Right ventricle myocardium superior (tissue), 1 donor: ENCODE measurements at regions not wholly inside any gene's neighbourhood (a gene's known extent, or its start where the extent isn't known, plus 50 kb on each side); places are given as distances from the start of the nearest gene placed in this dataset.

Experiments
- ATAC-seq: fragments of 200-7000 bp; cut with Tn5 transposase; one replicate; pipeline ENCODE4 v1.9.1; 2020; ENCODE audit warnings: mild to moderate bottlenecking; ENCODE audit not compliant: poor library complexity
- DNase-seq: peaks from one replicate; pipeline ENCODE4 v3.0.0-alpha.2; 2020
- intact Hi-C: fragments of 100-400 bp; cut with DNase I; formaldehyde crosslinking; loops from one replicate; pipeline ENCODE4 v1.11.2; 2022
- donor health status: DM: no; HTN: yes; CAD: no; lungs with severe emphysema.

DNA sequence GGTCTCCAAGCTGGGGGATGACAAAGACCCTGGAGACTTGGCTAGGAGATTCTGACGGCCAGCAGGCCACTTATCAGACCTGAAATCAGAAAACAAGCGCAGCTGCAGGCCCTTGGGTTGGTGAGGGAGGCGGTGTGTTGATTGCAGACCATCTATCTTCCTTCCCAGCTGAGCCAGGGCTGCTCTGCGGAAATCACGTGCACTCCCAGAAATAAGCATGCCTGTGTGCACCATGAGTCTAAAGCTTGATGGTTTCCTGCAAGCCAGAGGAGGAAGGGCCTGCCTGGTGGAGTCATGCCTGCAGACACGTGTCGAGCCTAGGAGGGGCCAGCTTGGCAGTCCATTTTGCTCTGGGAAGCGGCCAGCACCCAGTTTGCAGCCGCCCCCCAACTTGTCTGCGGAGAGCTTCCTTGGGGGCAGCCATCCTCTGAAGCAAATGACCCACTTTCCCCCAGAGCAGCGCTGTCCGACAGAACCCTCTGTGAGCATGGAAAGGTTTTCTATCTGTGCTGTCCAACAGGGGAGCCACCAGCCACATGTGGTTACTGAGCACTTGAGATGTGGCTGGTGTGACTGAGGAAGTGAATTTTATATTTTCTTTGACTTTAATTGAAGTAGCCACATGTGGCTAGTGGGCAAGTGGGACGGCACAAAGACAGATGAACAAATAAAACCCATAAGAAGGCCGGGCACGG lies 175.7 kb upstream of the BCOR start:
- intact Hi-C loops, result no loop called here
- peak; percentile 55 for DNase-seq
- ATAC-seq, result peak; percentile 55

DNA sequence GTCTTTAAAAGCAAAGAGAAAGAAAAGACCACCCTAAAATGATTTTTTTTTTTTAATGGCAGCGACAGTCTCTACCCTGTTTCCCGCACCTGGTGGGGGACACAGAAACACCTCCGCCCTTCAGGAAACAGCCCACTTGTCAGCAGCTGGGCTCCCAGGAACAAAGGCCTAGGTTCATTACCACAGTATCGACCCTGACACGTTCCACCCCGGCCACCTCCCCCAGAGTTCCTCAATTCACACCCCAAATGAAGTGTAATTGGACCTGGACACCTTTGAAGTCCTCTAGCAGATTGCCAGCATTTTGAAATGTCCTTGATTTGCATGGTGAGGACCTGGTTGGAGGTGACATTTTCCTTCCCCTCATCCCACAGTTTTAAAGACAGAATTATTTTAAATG lies 175.0 kb upstream of the BCOR start:
- intact Hi-C loops, result no loop called here

DNA sequence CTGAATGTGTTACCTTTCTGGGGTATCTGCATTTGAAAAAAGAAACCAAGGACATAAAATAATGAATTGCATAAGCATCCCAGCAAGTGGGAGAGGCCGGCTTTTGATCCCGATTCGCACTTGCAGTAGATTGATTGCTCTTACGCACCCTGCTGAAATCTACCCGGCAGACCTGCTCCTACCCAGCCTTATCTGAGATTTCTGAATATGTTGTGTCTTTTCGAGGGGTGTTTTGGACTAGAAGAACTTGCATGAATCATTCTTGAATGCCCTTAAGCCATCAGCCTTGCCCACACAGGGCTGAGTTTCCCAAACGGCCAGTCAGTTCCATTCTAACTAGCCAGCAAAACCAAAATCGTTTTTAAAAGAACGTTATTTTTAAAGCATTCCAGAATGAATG lies 174.4 kb upstream of the BCOR start:
- DNase-seq (no peak), ATAC-seq (no peak)
- intact Hi-C loops, result no loop called here

More for the DNA sequence above, 175.0 kb upstream of the BCOR start:
- DNase-seq (no peak), ATAC-seq (no peak)

DNA sequence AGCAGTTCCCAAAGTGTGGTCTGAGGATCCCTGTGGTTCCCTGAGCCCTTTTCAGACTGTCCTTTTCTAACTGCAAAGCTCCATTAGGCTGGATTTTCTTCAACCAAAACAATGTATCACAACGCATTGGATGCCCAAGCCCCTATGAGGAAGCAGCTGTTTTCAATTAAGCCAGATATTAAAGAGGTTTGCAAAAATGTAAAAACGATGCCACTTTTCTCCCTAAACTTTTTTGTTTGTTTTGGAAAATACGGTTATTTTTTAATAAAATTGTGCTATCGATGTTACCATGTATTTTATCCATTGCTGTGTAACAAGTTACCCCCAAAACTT lies 170.4 kb upstream of the BCOR start:
- intact Hi-C loops, result loop anchor here (10.0 kb wide), 3 partner anchors 197 to 533 kb away; no protein-coding TSS in a partner anchor
- DNase-seq (no peak), ATAC-seq (no peak)

DNA sequence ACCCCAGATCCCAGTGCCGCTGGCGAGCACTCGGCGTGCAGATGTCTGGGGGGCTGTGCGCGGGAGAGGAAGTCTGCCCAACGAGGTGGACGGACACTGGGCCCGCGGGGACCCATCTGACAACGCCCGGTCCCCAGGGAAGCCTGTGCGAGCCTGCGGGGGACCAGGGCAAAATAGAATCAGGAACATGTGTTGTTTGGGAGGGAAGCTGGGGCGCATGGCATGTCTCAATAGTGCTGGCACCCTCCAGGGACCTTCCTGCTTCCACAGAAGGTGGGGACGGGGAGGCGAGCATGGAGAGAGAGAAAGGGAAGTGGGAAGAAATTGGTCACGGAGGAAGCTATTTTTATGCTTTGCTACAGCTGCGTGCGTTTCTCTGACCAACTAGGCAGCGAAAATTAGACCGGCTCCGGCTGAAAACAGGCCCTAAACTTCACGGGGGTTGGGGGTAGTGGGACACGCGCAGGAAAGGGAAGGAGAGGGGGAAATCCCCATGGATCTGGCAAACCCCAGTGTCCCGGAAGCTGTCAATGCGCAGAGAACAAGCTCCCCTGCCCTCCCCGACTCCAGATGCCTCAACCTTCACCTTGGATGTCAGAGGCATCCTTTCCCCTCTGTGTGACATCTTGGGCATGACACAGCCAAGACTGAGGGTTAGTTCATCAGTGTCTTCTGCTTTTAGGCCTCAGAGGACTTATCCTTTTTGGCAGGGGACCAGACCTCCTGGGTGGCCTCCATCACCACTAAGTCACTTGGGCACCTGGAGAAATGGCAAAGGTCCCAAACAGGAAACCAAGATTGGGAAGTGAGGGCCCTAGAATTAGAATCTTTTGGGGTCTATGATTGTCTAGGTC lies 169.8 kb upstream of the BCOR start:
- no peak for DNase-seq
- intact Hi-C loops, result loop anchor here (10.0 kb wide), 3 partner anchors 197 to 533 kb away; no protein-coding TSS in a partner anchor
- ATAC-seq, result peak; percentile 56

DNA sequence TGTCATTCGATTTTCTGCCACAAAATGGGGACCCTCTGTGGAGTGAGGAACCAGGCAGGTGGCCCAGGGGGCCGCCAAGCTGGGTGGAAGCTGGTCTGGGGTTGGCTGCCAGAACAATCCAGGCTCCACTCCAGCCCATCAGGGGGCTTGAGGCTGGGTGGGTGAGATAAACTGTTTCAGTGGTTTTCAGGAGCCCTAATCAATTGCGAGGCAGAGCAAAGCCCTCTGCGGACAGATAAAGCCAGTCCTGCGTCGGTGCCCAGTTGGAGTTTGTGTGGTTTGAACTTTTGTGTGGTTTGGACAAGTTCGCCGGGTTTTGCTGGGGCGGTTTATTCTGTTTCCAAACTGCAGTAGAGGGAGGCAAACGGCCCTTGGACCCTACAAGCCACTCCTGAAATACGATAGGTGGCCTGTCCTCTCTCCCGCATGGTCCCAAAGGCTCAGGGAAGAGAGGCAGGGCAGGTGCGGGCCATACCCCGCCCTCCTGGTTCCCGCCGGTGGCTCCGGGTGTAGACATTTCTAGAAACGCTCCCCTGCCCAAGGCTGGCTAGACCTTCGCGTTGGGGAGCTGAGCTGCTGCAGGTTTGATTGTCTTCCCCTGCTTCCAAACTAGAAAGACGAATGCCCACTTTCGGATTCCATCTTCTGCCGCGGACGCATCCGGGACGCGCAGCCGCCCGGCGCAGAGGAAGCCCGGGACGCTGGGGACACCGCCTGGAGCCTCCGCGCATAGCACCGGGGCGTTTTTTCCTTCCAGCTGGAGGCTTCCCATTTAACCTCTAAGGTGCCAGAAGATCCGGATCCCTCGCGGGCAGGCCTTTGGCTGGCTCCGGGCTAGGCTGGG lies 169.0 kb upstream of the BCOR start:
- DNase-seq, result peak; percentile 80
- intact Hi-C loops, result loop anchor here (10.0 kb wide), 3 partner anchors 198 to 532 kb away; no protein-coding TSS in a partner anchor
- ATAC-seq, result peak; percentile 95

DNA sequence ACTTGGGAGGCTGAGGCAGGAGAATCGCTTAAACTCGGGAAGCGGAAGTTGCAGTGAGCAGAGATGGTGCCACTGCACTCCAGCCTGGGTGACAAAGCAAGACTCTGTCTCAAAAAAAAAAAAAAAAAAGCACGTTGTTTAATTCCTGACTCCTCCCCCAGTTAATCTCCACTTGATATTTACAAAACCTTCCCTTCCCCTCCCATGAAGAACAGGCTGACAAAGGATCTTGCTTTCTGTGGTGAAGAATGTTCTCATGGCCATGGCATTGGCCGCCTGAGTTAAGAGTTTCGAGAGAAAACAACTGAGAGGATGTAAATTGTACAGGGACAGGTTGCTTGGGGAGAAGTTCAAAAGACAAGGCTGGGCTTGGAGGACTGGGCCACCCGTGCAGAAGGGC lies 168.2 kb upstream of the BCOR start:
- ATAC-seq (no peak), DNase-seq (no peak)
- intact Hi-C loops, result loop anchor here (10.0 kb wide), 3 partner anchors 199 to 531 kb away; no protein-coding TSS in a partner anchor

DNA sequence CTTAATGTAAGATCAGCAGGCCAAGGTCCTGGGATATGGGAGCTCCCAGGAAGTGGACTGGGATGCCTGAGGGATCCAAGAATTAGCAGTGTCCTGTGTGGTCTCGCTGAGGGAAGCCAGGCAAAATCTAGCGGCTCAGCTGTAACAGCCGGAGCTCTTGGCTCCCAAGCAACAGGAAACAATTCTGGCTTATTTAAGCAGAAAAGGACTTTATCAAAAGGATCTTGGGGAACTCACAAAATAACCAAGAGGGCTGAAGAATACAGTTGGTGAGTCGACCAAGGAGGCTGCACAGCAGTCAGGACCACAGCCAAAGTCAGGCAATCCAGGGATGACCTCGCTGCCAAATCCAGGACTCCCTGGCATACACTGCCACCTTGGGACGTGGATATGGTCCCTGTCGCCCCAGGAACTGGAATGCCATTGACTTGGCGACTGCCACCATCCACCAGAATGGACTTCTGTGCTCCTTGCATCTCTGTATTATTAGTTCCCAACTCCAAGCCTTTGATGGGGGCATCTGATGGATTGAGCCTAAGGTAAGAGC lies 165.3 kb upstream of the BCOR start:
- ATAC-seq (peak; percentile 31), DNase-seq (no peak)
- intact Hi-C loops, result loop anchor here (10.0 kb wide), 3 partner anchors 202 to 528 kb away; no protein-coding TSS in a partner anchor

DNA sequence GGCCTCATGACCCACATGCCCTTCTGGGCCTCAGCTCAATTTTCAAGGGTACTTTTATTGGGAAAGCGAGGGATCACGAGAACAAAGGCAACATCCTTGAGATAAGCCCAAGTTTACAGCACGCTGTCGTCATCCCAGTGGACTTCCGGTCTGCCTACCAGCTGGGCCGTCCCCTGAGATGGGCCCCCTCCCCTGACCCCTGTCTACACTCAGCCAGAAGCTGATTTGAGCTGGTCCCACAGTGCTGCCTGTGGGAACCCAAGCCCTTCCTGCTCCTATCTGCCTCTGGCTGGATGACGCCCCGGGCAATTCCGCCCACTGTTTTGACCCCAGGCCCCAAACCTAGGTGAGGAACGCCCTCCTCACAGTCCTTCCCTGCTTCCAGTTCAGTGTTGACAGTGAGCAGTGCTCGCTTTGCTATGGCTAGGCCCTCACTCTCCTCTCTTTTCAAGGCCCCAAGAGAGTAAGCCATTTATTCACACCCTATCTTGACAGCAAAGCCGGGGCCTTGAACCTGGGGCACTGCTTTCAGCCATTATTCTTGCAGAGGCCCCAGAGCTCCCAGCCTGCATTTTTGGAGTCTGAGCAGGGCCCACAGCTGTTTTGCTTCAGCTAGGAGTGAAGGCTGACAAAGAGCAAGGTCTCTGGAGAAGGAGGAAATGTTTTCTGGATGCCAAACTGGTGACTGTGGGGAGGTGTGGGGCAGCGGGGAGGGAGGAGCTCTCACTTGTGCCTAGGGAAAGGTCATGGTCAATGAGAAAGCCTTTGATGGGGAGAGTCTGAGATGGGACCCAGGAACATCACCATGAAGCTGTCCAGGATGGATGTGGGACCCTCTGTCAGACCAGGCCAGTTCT lies 164.6 kb upstream of the BCOR start:
- intact Hi-C loops, result loop anchor here (10.0 kb wide), 3 partner anchors 202 to 528 kb away; no protein-coding TSS in a partner anchor
- ATAC-seq (peak; percentile 41), DNase-seq (peak; percentile 50)

DNA sequence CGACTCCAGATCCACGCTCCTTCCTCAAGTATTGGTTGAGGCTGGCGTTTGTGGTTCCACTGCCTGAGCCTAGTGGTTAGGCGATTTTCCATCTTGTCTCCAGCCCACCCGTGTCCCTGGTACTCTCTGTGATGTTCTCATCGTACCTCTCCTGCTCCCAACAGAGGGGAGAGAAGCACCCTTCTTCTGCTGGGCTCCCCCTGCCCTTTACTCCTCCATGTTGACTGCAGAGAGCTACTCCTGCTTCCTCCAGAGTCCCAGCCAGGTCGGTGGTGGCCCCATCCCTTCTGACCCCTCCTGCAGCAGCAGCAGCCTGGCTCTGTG lies 164.0 kb upstream of the BCOR start:
- DNase-seq, result no peak
- intact Hi-C loops, result loop anchor here (10.0 kb wide), 3 partner anchors 203 to 527 kb away; no protein-coding TSS in a partner anchor
- no peak for ATAC-seq

DNA sequence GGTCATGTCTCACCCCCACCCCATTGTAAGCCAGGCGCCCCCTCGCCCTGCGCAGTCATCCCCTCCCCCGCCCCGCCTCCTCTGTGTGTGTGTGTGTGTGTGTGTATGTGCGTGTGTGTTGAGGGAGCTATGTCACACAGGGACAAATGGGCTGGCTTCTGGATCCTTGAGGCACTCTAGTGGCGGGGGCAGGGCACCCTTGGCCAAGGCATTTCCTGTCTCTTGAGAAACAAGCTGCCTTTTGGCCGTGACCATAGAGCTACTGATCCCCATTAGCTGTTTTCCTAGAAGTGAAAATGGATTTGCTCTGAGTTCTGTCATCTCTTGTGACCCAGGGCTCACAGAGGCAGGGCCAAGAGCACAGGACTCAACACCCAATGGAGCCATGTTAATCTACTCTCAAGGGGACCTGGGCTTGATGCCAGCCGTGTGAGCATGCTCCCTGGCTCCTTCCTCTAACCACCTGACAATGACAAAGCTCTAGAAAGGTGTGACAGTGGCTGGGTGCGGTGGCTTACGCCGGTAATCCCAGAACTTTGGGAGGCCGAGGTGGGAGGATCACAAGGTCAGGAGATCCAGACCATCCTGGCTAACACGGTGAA lies 162.5 kb upstream of the BCOR start:
- intact Hi-C loops, result loop anchor here (10.0 kb wide), 3 partner anchors 205 to 525 kb away; no protein-coding TSS in a partner anchor
- DNase-seq (no peak), ATAC-seq (no peak)

DNA sequence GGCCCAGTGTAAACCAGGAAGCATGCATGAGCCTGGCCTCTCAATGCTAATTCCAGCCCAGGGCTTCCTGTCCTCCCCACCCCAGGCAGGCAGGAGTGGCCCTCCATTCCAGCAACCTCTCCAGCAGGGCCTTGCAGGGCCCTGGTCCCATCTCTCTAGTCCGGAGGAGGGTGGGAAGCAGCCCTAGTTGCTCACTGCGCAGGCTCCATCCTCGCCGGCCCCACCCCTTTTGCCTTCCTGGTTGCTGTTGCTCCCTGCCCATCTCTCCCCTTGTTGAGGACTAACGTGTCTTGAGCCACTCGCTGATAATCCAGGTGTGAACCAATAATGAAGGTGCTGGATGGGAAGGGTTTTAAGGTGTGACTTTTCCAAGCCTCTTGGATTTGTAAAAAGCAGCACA lies 161.2 kb upstream of the BCOR start:
- ATAC-seq (no peak), DNase-seq (no peak)
- intact Hi-C loops, result no loop called here

DNA sequence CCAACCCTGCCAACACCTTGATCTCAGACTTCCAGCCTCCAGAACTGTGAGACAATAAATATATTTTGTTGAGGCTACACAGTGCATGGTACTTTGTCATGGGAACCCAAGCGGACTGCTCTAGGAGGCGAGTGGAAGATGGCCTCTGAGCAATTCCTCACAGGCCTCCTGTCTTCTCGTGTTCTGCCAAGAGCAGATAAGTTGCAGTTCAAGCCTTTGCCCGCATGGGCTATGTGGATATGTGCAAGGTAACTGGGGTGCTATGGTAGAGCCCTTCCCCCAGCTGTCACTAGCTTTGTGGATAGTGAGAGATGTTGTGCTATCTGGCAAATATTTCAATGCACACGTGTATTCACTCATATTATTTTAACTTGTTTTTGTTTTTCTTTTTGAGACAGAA lies 156.0 kb upstream of the BCOR start:
- DNase-seq (no peak), ATAC-seq (no peak)
- intact Hi-C loops, result no loop called here

DNA sequence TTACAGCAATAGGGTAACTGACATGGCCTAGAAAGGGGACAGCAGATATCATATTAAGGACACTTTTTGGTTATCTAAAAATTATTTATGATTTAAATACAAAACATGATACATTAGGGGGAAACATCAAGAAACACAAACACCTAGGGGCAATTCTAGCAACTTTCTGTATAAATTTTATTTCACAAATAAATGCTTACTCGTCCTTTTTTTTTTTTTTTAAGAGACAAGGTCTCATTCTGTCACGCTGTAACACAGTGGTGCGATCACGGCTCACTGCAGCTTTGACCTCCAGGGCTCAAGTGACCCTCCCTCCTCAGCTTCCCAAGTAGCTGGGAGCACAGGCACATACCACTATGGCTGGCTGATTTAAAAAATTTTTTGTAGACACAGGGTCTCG lies 151.8 kb upstream of the BCOR start:
- intact Hi-C loops, result loop anchor here (10.0 kb wide), 1 partner anchor 55 kb away; no protein-coding TSS in a partner anchor
- ATAC-seq (no peak), DNase-seq (no peak)

DNA sequence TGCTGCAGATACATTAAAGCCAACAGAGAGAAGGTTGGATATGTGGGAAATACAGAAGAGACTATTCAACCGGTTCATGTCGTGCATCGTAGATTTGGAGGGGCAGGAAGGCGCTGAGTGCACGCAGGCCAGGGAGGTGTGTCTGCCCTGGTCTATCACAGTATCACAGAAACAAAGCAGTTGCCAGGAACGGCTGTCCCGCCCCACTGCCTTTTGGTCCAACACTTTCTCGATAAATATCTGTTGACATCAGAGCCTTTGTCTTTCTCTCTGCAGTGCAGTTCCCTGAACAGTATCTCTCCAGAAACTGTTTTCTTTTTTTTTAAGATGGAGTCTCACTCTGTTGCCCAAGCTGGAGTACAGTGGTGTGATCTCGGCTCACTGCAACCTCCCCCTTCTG lies 151.1 kb upstream of the BCOR start:
- intact Hi-C loops, result loop anchor here (10.0 kb wide), 1 partner anchor 54 kb away; no protein-coding TSS in a partner anchor
- no peak for DNase-seq
- no peak for ATAC-seq

DNA sequence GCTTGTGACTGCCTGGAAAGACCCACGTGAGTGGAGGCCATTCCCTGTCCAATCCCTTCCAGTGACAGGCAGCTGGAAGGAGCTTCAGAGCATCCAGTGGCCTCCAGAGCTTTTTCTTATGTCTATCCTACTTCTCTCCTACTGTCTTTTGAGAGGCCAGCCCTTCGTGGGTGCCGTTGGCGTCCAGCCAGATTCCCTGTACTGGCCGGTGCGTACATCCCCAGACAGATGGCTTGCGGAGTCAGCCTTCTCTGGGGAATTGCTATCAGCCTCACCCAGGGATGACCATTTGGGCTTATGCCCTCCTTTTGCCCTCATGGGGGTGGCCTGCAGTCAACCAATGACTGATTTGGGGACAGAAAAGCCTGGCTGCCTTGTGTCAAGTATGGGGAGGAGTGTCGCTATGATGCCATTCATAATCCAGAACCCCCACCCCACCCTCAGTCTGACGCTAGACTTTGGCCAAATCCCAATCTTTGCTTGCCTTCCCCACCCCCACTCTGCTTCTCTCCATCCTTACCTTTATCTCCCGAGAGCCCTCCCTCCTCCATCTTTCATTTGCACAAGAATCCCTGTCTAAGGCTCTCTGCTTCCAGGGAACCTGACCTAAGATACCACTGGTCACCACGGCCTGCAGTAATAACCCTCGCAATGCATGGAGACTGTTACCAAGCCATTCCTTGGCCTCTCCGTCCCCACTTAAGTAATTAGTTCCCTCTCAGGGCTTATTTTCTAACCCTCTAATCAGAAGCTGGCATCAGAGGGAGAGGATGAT lies 150.3 kb upstream of the BCOR start:
- DNase-seq, result no peak
- ATAC-seq, result no peak
- intact Hi-C loops, result loop anchor here (10.0 kb wide), 1 partner anchor 53 kb away; no protein-coding TSS in a partner anchor
